H9 (cell line): ENCODE measurements at regions not wholly inside any gene's neighbourhood (a gene's known extent, or its start where the extent isn't known, plus 50 kb on each side); places are given as distances from the start of the nearest gene placed in this dataset.

Experiments
- DNase-seq: peaks from one replicate; pipeline ENCODE4 v3.0.0-alpha.2; 2017
- H2AFZ ChIP-seq: one replicate; pipeline ENCODE4 v1.6.1; 2013; ENCODE audit warnings: mild to moderate bottlenecking, low read length, control low read depth, moderate library complexity
- H2AK5ac ChIP-seq: 2 replicates; pipeline ENCODE4 v1.6.1; 2013; ENCODE audit warnings: low read length, control low read depth, mixed read lengths; ENCODE audit not compliant: insufficient read length
- H2BK120ac ChIP-seq: one replicate; pipeline ENCODE4 v1.6.1; 2013; ENCODE audit warnings: low read depth, mild to moderate bottlenecking, low read length, control low read depth, inconsistent platforms; ENCODE audit not compliant: poor library complexity, severe bottlenecking
- H2BK12ac ChIP-seq: 2 replicates; pipeline ENCODE4 v1.6.1; 2013; ENCODE audit warnings: low read length, control low read depth, mixed read lengths, low read depth; ENCODE audit not compliant: insufficient read length
- H2BK15ac ChIP-seq: 2 replicates; pipeline ENCODE4 v1.6.1; 2013; ENCODE audit warnings: low read depth, low read length, control low read depth
- H2BK20ac ChIP-seq: one replicate; pipeline ENCODE4 v1.6.1; 2013; ENCODE audit warnings: low read depth, mild to moderate bottlenecking, low read length, control low read depth, inconsistent platforms; ENCODE audit not compliant: poor library complexity, severe bottlenecking
- H2BK5ac ChIP-seq: 2 replicates; pipeline ENCODE4 v1.6.1; 2013; ENCODE audit warnings: low read length, control low read depth, mixed read lengths; ENCODE audit not compliant: insufficient read length
- H3K14ac ChIP-seq: 2 replicates; pipeline ENCODE4 v1.6.1; 2013; ENCODE audit warnings: low read length, control low read depth; ENCODE audit not compliant: insufficient read depth
- H3K18ac ChIP-seq: 2 replicates; pipeline ENCODE4 v1.6.1; 2013; ENCODE audit warnings: low read depth, mild to moderate bottlenecking, mixed read lengths, low read length, control low read depth; ENCODE audit not compliant: insufficient read length
- H3K23ac ChIP-seq: 2 replicates; pipeline ENCODE4 v1.6.1; 2013; ENCODE audit warnings: low read length, control low read depth, mixed read lengths, low read depth; ENCODE audit not compliant: insufficient read length
- H3K23me2 ChIP-seq: 2 replicates; pipeline ENCODE4 v1.6.1; 2013; ENCODE audit warnings: low read depth, mild to moderate bottlenecking, mixed read lengths, low read length, control low read depth; ENCODE audit not compliant: insufficient read length, poor library complexity, severe bottlenecking
- H3K27ac ChIP-seq: 2 replicates; pipeline ENCODE4 v1.5.1; 2013; ENCODE audit warnings: low read length, control low read depth, mixed read lengths, low read depth; ENCODE audit not compliant: insufficient read length
- H3K27me3 ChIP-seq: 2 replicates; pipeline ENCODE4 v1.6.1; 2013; ENCODE audit warnings: low read length, control low read depth, inconsistent platforms; ENCODE audit not compliant: insufficient read depth
- H3K4ac ChIP-seq: 2 replicates; pipeline ENCODE4 v1.6.1; 2013; ENCODE audit warnings: low read depth, mild to moderate bottlenecking, control low read depth, inconsistent platforms, low read length, moderate library complexity
- H3K4me1 ChIP-seq: 2 replicates; pipeline ENCODE4 v1.6.1; 2013; ENCODE audit warnings: low read length, control low read depth, inconsistent platforms; ENCODE audit not compliant: insufficient read depth
- H3K4me2 ChIP-seq: 2 replicates; pipeline ENCODE4 v1.6.1; 2013; ENCODE audit warnings: low read length, control low read depth, mixed read lengths; ENCODE audit not compliant: insufficient read length, insufficient read depth
- H3K56ac ChIP-seq: 2 replicates; pipeline ENCODE4 v1.6.1; 2013; ENCODE audit warnings: low read depth, mild to moderate bottlenecking, mixed read lengths, low read length, control low read depth; ENCODE audit not compliant: insufficient read length
- H3K79me1 ChIP-seq: 2 replicates; pipeline ENCODE4 v1.6.1; 2013; ENCODE audit warnings: low read depth, mild to moderate bottlenecking, moderate library complexity, low read length, control low read depth, inconsistent platforms; ENCODE audit not compliant: insufficient read depth, poor library complexity, severe bottlenecking
- H3K79me2 ChIP-seq: 2 replicates; pipeline ENCODE4 v1.6.1; 2013; ENCODE audit warnings: low read length, control low read depth, inconsistent platforms; ENCODE audit not compliant: insufficient read depth
- H3K9ac ChIP-seq: 2 replicates; pipeline ENCODE4 v1.6.1; 2013; ENCODE audit warnings: low read length, control low read depth, mixed read lengths; ENCODE audit not compliant: insufficient read length; ENCODE audit errors: extremely low read depth
- H3K9me3 ChIP-seq: one replicate; pipeline ENCODE4 v1.6.1; 2013; ENCODE audit warnings: low read depth, low read length, inconsistent platforms; ENCODE audit not compliant: control insufficient read depth
- H3T11ph ChIP-seq: one replicate; pipeline ENCODE4 v1.6.1; 2013; ENCODE audit warnings: mild to moderate bottlenecking, low read length, control low read depth, inconsistent platforms
- H4K20me1 ChIP-seq: one replicate; pipeline ENCODE4 v1.6.1; 2013; ENCODE audit not compliant: control insufficient read depth, insufficient read length, insufficient read depth
- H4K5ac ChIP-seq: 2 replicates; pipeline ENCODE4 v1.6.1; 2013; ENCODE audit warnings: low read depth, mild to moderate bottlenecking, mixed read lengths, low read length, control low read depth; ENCODE audit not compliant: insufficient read length
- H4K8ac ChIP-seq: replicated peaks from 2 replicates; pipeline ENCODE4 v1.6.1; 2013; ENCODE audit warnings: low read length, control low read depth, mixed read lengths, low read depth; ENCODE audit not compliant: insufficient read length
- H4K91ac ChIP-seq: 2 replicates; pipeline ENCODE4 v1.6.1; 2013; ENCODE audit warnings: low read depth, mild to moderate bottlenecking, moderate library complexity, mixed read lengths, low read length, control low read depth; ENCODE audit not compliant: insufficient read length
- H3K27ac Mint-ChIP-seq, 3 experiments: 2 replicates in 2 of 3; 3 replicates in 1 of 3; pipeline ENCODE4 v1.8.0; 2020 to 2021; ENCODE audit warnings: mixed read lengths in 3 of 3, mild to moderate bottlenecking in 1 of 3, moderate library complexity in 1 of 3
- H3K27me3 Mint-ChIP-seq: 2 replicates; pipeline ENCODE4 v1.8.0; 2021; ENCODE audit warnings: low read depth, mild to moderate bottlenecking, moderate library complexity, mixed read lengths
- H3K36me3 Mint-ChIP-seq, 3 experiments: 2 replicates in 2 of 3; 3 replicates in 1 of 3; pipeline ENCODE4 v1.8.0; 2020 to 2021; ENCODE audit warnings: low read depth in 3 of 3, mixed read lengths in 3 of 3; ENCODE audit not compliant: insufficient read depth in 1 of 3
- H3K4me1 Mint-ChIP-seq, 2 experiments: 2 replicates each; pipeline ENCODE4 v1.8.0; 2020; ENCODE audit warnings: mixed read lengths in 2 of 2
- H3K4me3 Mint-ChIP-seq, 2 experiments: 2 replicates in 1 of 2; 3 replicates in 1 of 2; pipeline ENCODE4 v1.8.0; 2020 to 2021; ENCODE audit warnings: mild to moderate bottlenecking in 2 of 2, mixed read lengths in 2 of 2, moderate library complexity in 1 of 2
- H3K9me3 Mint-ChIP-seq, 2 experiments: 2 replicates in 1 of 2; 3 replicates in 1 of 2; pipeline ENCODE4 v1.8.0; 2020; ENCODE audit warnings: mild to moderate bottlenecking in 2 of 2, mixed read lengths in 2 of 2, moderate library complexity in 1 of 2
- CTCF ChIP-seq: fragments of 200-600 bp; sonication (generic); conservative IDR thresholded peaks from 3 replicates; pipeline ENCODE4 v1.8.0; 2021; ENCODE audit warnings: antibody characterized with exemption, mild to moderate bottlenecking
- WGBS: extraction: QIAGEN DNeasy Blood & Tissue Kit; methylation state at CpG from one replicate; pipeline ENCODE4 v1.1.7; 2013; ENCODE audit warnings: missing lambda C conversion rate, low lambda C conversion rate, mixed read lengths; ENCODE audit not compliant: insufficient read length; ENCODE audit errors: extremely low coverage; 5-methylcytosine and 5-hydroxymethylcytosine counted together

- H3K9me3 ChIP-seq, result no peaks in the 10 kb centered on the region
- Mint-ChIP-seq H3K36me3 (peaks cover 0 to 2% (median 0%) of the 10 kb centered on the region in 3 experiments; a peak in 2 of 7 replicates), H3K9me3 (peaks cover 0 to 5% of the 10 kb centered on the region in 2 experiments; a peak in 1 of 5 replicates), H3K4me3 (no peak overlapping the region), H3K27ac (no peak overlapping the region), H3K27me3 (peaks cover 4% of the 10 kb centered on the region), H3K4me1 (peaks cover 4 to 8% of the 10 kb centered on the region in 2 experiments)
- DNase-seq, result no peak
- H2BK12ac ChIP-seq, result no peak overlapping the region
- no peak overlapping the region for H3K56ac ChIP-seq
- no peak overlapping the region for H3K18ac ChIP-seq
- no peak overlapping the region for H3K9ac ChIP-seq
- no peak overlapping the region for H2AFZ ChIP-seq
- no peak overlapping the region for H3K14ac ChIP-seq
- TF ChIP-seq CTCF, result no peak
- H2BK15ac ChIP-seq, result no peak overlapping the region
- H3K27me3 ChIP-seq, result no peaks in the 10 kb centered on the region
- WGBS, result no CpG with 5 or more reads among the region's 2 CpGs
- no peak overlapping the region for H3T11ph ChIP-seq
- no peaks in the 10 kb centered on the region for H3K79me1 ChIP-seq
- H3K23me2 ChIP-seq, result no peaks in the 10 kb centered on the region
- no peak overlapping the region for H4K8ac ChIP-seq
- no peaks in the 10 kb centered on the region for H3K4me1 ChIP-seq
- H3K23ac ChIP-seq, result no peak overlapping the region
- H4K5ac ChIP-seq, result no peak overlapping the region
- H3K79me2 ChIP-seq, result no peaks in the 10 kb centered on the region
- no peak overlapping the region for H3K4me2 ChIP-seq
- no peak overlapping the region for H2BK120ac ChIP-seq
- no peak overlapping the region for H3K4ac ChIP-seq
- H2AK5ac ChIP-seq, result no peak overlapping the region
- no peak overlapping the region for H2BK20ac ChIP-seq
- H3K27ac ChIP-seq, result no peak overlapping the region
- no peak overlapping the region for H4K91ac ChIP-seq
- H2BK5ac ChIP-seq, result no peak overlapping the region
- no peaks in the 10 kb centered on the region for H4K20me1 ChIP-seq
Measured at GRCh38 chrX:130563476-130563875, 161.7 kb downstream of the RBMX2 start.
